Vagina (tissue), 2 donors: ENCODE measurements at regions not wholly inside any gene's neighbourhood (a gene's known extent, or its start where the extent isn't known, plus 50 kb on each side); places are given as distances from the start of the nearest gene placed in this dataset.

Experiments
- DNase-seq, 2 donors: peaks; one replicate each; pipeline ENCODE4 v3.0.0-alpha.2; 2017; ENCODE audit errors: extremely low spot score in 2 of 2
- H3K27ac ChIP-seq: fragments of 200-600 bp; sonication (generic); one replicate; pipeline ENCODE4 v1.5.1; 2019
- H3K27me3 ChIP-seq: fragments of 200-600 bp; sonication (generic); one replicate; pipeline ENCODE4 v1.5.1; 2019
- H3K36me3 ChIP-seq, 2 donors: fragments of 200-600 bp; sonication (generic); one replicate each; pipeline ENCODE4 v1.5.1; 2017 to 2019
- H3K4me1 ChIP-seq: fragments of 200-600 bp; sonication (generic); one replicate; pipeline ENCODE4 v1.5.1; 2019
- H3K4me3 ChIP-seq, 2 donors: fragments of 200-600 bp; sonication (generic); 1 replicate in 1 of 2; 2 replicates in 1 of 2; pipeline ENCODE4 v1.5.1; 2016 to 2019
- H3K9me3 ChIP-seq: fragments of 200-600 bp; sonication (generic); one replicate; pipeline ENCODE4 v1.5.1; 2019
- POLR2A ChIP-seq, 2 donors: fragments of 450-650 bp; IDR thresholded peaks; one replicate each; pipeline ENCODE4 v1.6.1; 2017; ENCODE audit warnings: antibody characterized with exemption in 2 of 2, mild to moderate bottlenecking in 2 of 2, moderate library complexity in 2 of 2
- POLR2AphosphoS5 ChIP-seq, 2 donors: sonication (generic); formaldehyde crosslinking; IDR thresholded peaks; one replicate each; pipeline ENCODE4 v1.9.0; 2017; ENCODE audit warnings: antibody characterized with exemption in 2 of 2, mild to moderate bottlenecking in 2 of 2, low read depth in 1 of 2; ENCODE audit not compliant: insufficient read depth in 1 of 2
- intact Hi-C: fragments of 100-400 bp; cut with DNase I; formaldehyde crosslinking; loops from one replicate; pipeline ENCODE4 v1.15.1; 2023
- TF ChIP-seq, protein P1 (sequence below), 3 experiments: fragments of 450-650 bp in 2 of 3; fragments of 200-600 bp in 1 of 3; sonication (generic) in 1 of 3; IDR thresholded peaks; one replicate each; pipeline ENCODE4 v1.5.1; 2017 to 2019; ENCODE audit warnings: antibody characterized with exemption in 3 of 3, mild to moderate bottlenecking in 2 of 3, moderate library complexity in 2 of 3

DNA sequence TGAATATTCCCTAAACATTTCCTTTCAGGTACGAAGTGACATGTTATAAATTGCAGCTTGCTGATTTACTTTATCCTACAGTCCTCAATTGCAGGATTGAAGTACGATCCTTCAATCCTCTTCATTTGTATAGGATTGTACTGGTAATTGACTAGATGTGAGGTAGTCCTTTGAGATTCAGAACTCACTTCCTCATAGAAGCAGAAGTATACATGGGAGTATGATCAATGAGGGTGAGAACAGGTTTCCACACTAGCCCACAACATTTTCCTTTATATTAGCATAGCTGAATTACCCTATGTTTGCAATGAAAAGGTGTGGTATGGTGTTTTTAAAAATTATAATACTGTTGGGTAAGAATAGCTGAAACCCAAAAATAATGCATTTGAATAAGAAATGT lies 160.0 kb upstream of the UMPS start:
- no peak overlapping the region for H3K4me3 ChIP-seq
- H3K4me1 ChIP-seq = no peaks in the 10 kb centered on the region
- intact Hi-C loops = no loop called here
- H3K27me3 ChIP-seq = no peaks in the 10 kb centered on the region
- no peaks in the 10 kb centered on the region for H3K9me3 ChIP-seq
- DNase-seq = no peak
- H3K36me3 ChIP-seq = no peaks in the 10 kb centered on the region
- TF ChIP-seq POLR2A (IDR thresholded peaks at IDR 0.05) (no peak), POLR2AphosphoS5 (IDR thresholded peaks at IDR 0.05; ENCODE audit: insufficient read depth in 1 of 2, low read depth in 1 of 2) (no peak)
- TF ChIP-seq, protein P1, sequence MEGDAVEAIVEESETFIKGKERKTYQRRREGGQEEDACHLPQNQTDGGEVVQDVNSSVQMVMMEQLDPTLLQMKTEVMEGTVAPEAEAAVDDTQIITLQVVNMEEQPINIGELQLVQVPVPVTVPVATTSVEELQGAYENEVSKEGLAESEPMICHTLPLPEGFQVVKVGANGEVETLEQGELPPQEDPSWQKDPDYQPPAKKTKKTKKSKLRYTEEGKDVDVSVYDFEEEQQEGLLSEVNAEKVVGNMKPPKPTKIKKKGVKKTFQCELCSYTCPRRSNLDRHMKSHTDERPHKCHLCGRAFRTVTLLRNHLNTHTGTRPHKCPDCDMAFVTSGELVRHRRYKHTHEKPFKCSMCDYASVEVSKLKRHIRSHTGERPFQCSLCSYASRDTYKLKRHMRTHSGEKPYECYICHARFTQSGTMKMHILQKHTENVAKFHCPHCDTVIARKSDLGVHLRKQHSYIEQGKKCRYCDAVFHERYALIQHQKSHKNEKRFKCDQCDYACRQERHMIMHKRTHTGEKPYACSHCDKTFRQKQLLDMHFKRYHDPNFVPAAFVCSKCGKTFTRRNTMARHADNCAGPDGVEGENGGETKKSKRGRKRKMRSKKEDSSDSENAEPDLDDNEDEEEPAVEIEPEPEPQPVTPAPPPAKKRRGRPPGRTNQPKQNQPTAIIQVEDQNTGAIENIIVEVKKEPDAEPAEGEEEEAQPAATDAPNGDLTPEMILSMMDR (IDR thresholded peaks at IDR 0.05) = no peak
- no peak overlapping the region for H3K27ac ChIP-seq

DNA sequence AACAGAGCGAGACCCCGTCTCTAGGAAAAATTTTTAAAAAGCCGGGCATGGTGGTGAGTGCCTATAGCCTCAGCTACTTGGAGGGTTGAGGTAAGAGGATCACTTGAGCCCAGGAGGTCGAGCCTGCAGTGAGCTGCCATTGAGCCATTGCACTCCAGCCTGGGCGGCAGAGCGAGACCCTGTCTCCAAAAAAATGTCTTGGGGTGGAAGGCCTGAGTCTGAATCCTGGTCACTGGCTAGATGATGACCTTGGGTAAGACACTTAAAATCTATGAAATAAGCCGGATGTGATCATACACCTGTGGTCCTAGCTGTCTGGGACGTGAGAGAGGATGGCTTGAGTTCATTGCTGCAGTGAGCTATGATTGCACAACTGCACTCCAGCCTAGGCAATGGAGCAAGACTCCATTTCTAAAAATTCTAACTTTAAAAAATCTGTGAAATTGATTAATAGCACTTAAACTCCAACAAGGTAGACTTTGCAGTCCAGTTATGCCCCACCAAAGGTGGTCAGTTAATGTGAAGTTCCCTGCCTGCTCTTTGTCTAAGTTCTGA lies 157.3 kb upstream of the UMPS start:
- no peaks in the 10 kb centered on the region for H3K4me1 ChIP-seq
- H3K4me3 ChIP-seq = no peak overlapping the region
- intact Hi-C loops = no loop called here
- H3K9me3 ChIP-seq = no peaks in the 10 kb centered on the region
- no peak overlapping the region for H3K27ac ChIP-seq
- H3K36me3 ChIP-seq = no peaks in the 10 kb centered on the region
- no peaks in the 10 kb centered on the region for H3K27me3 ChIP-seq
- TF ChIP-seq POLR2AphosphoS5 (IDR thresholded peaks at IDR 0.05; ENCODE audit: insufficient read depth in 1 of 2, low read depth in 1 of 2) (no peak), POLR2A (IDR thresholded peaks at IDR 0.05) (no peak)
- TF ChIP-seq, protein P1 (IDR thresholded peaks at IDR 0.05) = no peak
- no peak for DNase-seq

DNA sequence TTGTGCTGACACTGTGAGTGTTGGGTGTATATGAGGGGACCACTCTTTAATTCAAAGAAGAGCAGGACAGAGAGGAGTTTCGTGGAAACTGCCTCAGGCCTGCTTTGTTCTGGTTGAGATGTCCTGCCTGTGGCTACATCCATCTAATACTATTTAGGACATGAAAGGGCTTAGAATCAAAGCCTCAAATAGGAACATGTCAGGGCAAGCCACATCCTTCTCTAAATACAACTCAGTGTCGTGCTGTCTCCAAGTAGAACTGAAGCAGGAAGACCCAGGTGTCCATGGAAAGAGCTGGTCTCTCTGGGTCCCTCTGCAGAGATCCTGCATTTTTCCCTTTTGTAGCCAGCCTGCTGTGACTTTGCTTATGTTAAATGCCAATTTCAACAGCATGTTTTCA lies 156.2 kb upstream of the UMPS start:
- TF ChIP-seq POLR2AphosphoS5 (IDR thresholded peaks at IDR 0.05; ENCODE audit: insufficient read depth in 1 of 2, low read depth in 1 of 2) (no peak), POLR2A (IDR thresholded peaks at IDR 0.05) (no peak)
- TF ChIP-seq, protein P1 (IDR thresholded peaks at IDR 0.05) = no peak
- no peaks in the 10 kb centered on the region for H3K9me3 ChIP-seq
- no peak overlapping the region for H3K27ac ChIP-seq
- H3K4me3 ChIP-seq = no peak overlapping the region
- H3K27me3 ChIP-seq = no peaks in the 10 kb centered on the region
- no peaks in the 10 kb centered on the region for H3K36me3 ChIP-seq
- no peak for DNase-seq
- intact Hi-C loops = no loop called here
- H3K4me1 ChIP-seq = no peaks in the 10 kb centered on the region

DNA sequence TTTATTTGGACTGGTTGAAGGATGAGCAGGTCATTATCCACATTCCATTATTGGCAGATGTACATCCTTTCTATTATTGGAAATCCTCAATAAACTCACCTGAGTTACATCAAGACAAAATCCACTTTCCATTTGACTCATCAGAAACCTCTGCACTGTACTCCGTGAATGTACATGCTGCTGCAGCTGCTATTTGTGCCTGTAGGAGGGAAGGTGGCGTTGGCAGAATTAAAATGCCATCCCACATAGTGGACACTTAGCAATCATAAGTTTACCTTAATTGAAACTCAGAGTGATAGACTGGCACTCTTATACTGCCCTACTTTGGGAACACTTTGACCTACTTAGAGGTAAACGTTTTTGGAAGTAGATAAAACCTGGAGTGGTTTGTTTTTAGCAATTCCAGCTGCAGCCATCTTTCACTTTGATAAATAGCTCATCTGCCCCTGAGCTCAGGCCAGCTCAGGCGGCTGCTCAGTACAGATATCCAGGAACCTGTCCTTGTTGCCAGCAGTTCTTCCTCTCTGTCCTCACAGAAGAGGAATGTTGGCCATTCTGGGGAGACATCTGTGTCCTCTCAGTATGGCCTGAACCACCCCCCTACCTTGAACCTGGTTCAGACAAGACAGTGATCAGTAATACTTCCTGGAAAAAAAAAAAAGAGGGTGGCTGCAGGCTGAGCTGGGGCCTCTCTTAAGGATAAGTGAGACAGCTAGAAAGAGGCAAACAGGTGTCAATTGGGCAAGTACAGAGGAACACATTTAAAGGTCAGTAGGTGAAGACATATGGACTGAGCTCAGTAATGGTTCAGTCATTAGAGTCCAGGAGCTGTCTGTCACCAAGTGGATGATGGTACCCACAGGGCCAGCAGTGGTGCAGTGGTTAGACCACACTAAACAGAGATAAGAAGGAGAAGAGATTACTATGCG lies 153.4 kb upstream of the UMPS start:
- no peak for DNase-seq
- TF ChIP-seq POLR2AphosphoS5 (IDR thresholded peaks at IDR 0.05; ENCODE audit: insufficient read depth in 1 of 2, low read depth in 1 of 2) (no peak), POLR2A (IDR thresholded peaks at IDR 0.05) (no peak)
- TF ChIP-seq, protein P1 (IDR thresholded peaks at IDR 0.05) = no peak
- no peaks in the 10 kb centered on the region for H3K36me3 ChIP-seq
- intact Hi-C loops = no loop called here
- H3K4me3 ChIP-seq = no peak overlapping the region
- no peaks in the 10 kb centered on the region for H3K9me3 ChIP-seq
- H3K27me3 ChIP-seq = no peaks in the 10 kb centered on the region
- no peaks in the 10 kb centered on the region for H3K4me1 ChIP-seq
- H3K27ac ChIP-seq = no peak overlapping the region
